Loucy (cell line): ENCODE measurements at regions not wholly inside any gene's neighbourhood (a gene's known extent, or its start where the extent isn't known, plus 50 kb on each side); places are given as distances from the start of the nearest gene placed in this dataset.

Source experiments
- H2AFZ ChIP-seq: fragments of 200-600 bp; sonication (generic); 2 replicates; pipeline ENCODE4 v1.6.0; 2016; ENCODE audit warnings: antibody characterized with exemption, mild to moderate bottlenecking, low read length, moderate library complexity
- H3F3A ChIP-seq: fragments of 200-600 bp; 2 replicates; pipeline ENCODE4 v1.6.0; 2016; ENCODE audit warnings: antibody characterized with exemption, low read depth, mild to moderate bottlenecking
- H3K27me3 ChIP-seq: fragments of 200-600 bp; sonication (generic); 2 replicates; pipeline ENCODE4 v1.6.1; 2014; ENCODE audit warnings: low read length, mild to moderate bottlenecking; ENCODE audit not compliant: insufficient read depth, poor library complexity, severe bottlenecking
- H3K36me3 ChIP-seq: fragments of 200-600 bp; sonication (generic); 2 replicates; pipeline ENCODE4 v1.6.1; 2016; ENCODE audit warnings: low read length; ENCODE audit not compliant: insufficient read depth
- H3K4me1 ChIP-seq: fragments of 200-600 bp; sonication (generic); 2 replicates; pipeline ENCODE4 v1.5.1; 2014; ENCODE audit warnings: low read length, mild to moderate bottlenecking; ENCODE audit not compliant: insufficient read depth, poor library complexity, severe bottlenecking
- H3K4me2 ChIP-seq: fragments of 200-600 bp; sonication (generic); 2 replicates; pipeline ENCODE4 v1.6.0; 2014; ENCODE audit warnings: antibody characterized with exemption, low read length, low read depth, mild to moderate bottlenecking; ENCODE audit not compliant: poor library complexity, severe bottlenecking
- H3K4me3 ChIP-seq: fragments of 200-600 bp; sonication (generic); 2 replicates; pipeline ENCODE4 v1.5.1; 2014; ENCODE audit warnings: low read length, mild to moderate bottlenecking, mixed read lengths; ENCODE audit not compliant: poor library complexity, severe bottlenecking
- H3K79me2 ChIP-seq: fragments of 200-600 bp; sonication (generic); 2 replicates; pipeline ENCODE4 v1.6.1; 2014; ENCODE audit warnings: low read length; ENCODE audit not compliant: insufficient read depth
- H3K9ac ChIP-seq: fragments of 200-600 bp; sonication (generic); 2 replicates; pipeline ENCODE4 v1.6.0; 2014; ENCODE audit warnings: mild to moderate bottlenecking, low read depth, low read length, moderate library complexity; ENCODE audit not compliant: poor library complexity, severe bottlenecking
- H3K9me2 ChIP-seq: fragments of 200-600 bp; sonication (generic); replicated peaks from 2 replicates; pipeline ENCODE4 v1.6.1; 2016; ENCODE audit warnings: low read depth, low read length, mixed read lengths
- H3K9me3 ChIP-seq: fragments of 200-600 bp; sonication (generic); 2 replicates; pipeline ENCODE4 v1.6.1; 2014; ENCODE audit warnings: mild to moderate bottlenecking, antibody characterized with exemption, low read length, low read depth; ENCODE audit not compliant: insufficient read depth
- H4K20me1 ChIP-seq: fragments of 200-600 bp; sonication (generic); 2 replicates; pipeline ENCODE4 v1.6.0; 2014; ENCODE audit warnings: antibody characterized with exemption, low read length, mild to moderate bottlenecking; ENCODE audit not compliant: insufficient read depth, poor library complexity, severe bottlenecking
- EZH2phosphoT487 ChIP-seq: fragments of 200-600 bp; IDR thresholded peaks from 2 replicates; pipeline ENCODE4 v1.6.1; 2018; ENCODE audit warnings: antibody characterized with exemption, mild to moderate bottlenecking, moderate library complexity, borderline replicate concordance
- TF ChIP-seq, protein P1 (sequence below): fragments of 200-600 bp; sonication (generic); conservative IDR thresholded peaks from 2 replicates; pipeline ENCODE4 v1.5.1; 2014; ENCODE audit warnings: mild to moderate bottlenecking, antibody characterized with exemption, low read length

DNA sequence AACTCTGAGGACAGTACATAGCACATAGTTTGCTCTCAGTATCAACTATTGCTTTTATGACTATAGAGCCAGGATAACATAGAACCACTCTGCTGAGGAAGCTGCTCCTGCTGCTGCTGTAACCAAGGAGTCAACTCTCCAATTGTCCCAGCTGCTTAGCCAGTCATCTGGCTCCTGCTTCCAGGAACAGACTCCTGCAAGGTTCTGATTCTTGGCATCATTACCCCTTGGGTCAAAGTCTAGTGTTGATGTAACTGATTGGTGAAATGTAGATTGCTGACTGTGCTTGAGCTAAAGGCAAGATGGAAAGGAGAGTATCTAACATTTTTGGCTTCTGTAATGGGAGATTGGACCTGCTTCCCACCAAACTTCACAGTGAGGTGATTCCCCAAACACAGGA lies 261.9 kb upstream of the FSHR start:
- Histone ChIP-seq H3K4me2 (no peak overlapping the region), H3K9me3 (no peaks in the 10 kb centered on the region), H3K4me3 (no peak overlapping the region), H3K36me3 (no peaks in the 10 kb centered on the region), H3K27me3 (no peaks in the 10 kb centered on the region), H4K20me1 (no peaks in the 10 kb centered on the region), H3K79me2 (no peaks in the 10 kb centered on the region), H2AFZ (no peak overlapping the region), H3K4me1 (no peaks in the 10 kb centered on the region), H3F3A (no peaks in the 10 kb centered on the region), H3K9me2 (no peaks in the 10 kb centered on the region), H3K9ac (no peak overlapping the region)
- TF ChIP-seq EZH2phosphoT487 = no peak
- TF ChIP-seq, protein P1, sequence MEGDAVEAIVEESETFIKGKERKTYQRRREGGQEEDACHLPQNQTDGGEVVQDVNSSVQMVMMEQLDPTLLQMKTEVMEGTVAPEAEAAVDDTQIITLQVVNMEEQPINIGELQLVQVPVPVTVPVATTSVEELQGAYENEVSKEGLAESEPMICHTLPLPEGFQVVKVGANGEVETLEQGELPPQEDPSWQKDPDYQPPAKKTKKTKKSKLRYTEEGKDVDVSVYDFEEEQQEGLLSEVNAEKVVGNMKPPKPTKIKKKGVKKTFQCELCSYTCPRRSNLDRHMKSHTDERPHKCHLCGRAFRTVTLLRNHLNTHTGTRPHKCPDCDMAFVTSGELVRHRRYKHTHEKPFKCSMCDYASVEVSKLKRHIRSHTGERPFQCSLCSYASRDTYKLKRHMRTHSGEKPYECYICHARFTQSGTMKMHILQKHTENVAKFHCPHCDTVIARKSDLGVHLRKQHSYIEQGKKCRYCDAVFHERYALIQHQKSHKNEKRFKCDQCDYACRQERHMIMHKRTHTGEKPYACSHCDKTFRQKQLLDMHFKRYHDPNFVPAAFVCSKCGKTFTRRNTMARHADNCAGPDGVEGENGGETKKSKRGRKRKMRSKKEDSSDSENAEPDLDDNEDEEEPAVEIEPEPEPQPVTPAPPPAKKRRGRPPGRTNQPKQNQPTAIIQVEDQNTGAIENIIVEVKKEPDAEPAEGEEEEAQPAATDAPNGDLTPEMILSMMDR = no peak

DNA sequence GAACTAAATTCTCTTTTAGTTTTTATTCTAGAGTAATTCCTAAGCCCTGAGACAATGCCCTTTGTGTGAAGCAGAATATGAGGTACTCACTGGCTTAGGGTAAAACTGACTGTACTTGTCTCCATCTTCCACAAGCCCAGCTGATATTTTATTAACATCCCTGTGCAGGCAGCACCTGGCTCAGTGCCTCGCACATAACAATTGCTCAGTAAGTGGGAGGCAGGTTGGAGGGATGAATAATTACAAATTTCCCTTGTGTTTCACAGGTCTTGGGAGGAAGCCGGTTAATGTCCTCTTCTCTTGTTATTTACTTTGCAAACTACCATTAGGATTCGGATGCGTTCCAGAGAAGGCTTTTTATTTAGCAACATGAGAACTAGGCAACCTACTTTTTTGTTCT lies 249.8 kb upstream of the FSHR start:
- Histone ChIP-seq H3K4me2 (no peak overlapping the region), H3K9me3 (no peaks in the 10 kb centered on the region), H3K9ac (no peak overlapping the region), H3K4me1 (no peaks in the 10 kb centered on the region), H3F3A (no peaks in the 10 kb centered on the region), H3K4me3 (no peak overlapping the region), H3K79me2 (no peaks in the 10 kb centered on the region), H3K9me2 (no peaks in the 10 kb centered on the region), H3K36me3 (no peaks in the 10 kb centered on the region), H4K20me1 (no peaks in the 10 kb centered on the region), H2AFZ (no peak overlapping the region), H3K27me3 (no peaks in the 10 kb centered on the region)
- no peak for TF ChIP-seq EZH2phosphoT487
- TF ChIP-seq, protein P1 = no peak

DNA sequence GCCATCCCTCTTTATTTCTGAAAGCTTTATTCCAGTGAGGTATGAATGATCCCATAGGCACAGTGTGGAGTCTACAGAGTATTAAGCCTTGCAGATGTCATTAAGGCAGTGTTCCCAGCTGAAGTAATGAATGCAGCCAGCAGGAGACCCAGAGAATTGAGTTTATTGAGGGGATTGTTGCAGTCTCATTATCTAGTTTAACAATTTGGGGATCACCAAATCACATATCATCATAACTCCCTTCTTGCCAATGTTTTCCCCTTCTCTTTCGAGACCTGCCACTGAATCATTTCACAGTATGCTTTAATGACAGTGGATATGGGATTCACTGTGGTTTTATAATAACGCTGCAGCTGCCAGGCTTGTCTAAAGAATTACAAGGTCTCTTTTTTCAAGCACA lies 249.3 kb upstream of the FSHR start:
- Histone ChIP-seq H3K79me2 (no peaks in the 10 kb centered on the region), H3K9me2 (no peaks in the 10 kb centered on the region), H3K4me2 (no peak overlapping the region), H3K9ac (no peak overlapping the region), H3K27me3 (no peaks in the 10 kb centered on the region), H2AFZ (no peak overlapping the region), H3K4me3 (no peak overlapping the region), H3F3A (no peaks in the 10 kb centered on the region), H3K4me1 (no peaks in the 10 kb centered on the region), H4K20me1 (no peaks in the 10 kb centered on the region), H3K36me3 (no peaks in the 10 kb centered on the region), H3K9me3 (no peaks in the 10 kb centered on the region)
- TF ChIP-seq, protein P1 = no peak
- no peak for TF ChIP-seq EZH2phosphoT487
